BE2C (cell line): ENCODE measurements at regions not wholly inside any gene's neighbourhood (a gene's known extent, or its start where the extent isn't known, plus 50 kb on each side); places are given as distances from the start of the nearest gene placed in this dataset.

Experiments used
- DNase-seq: peaks from one replicate; pipeline ENCODE4 v3.0.0-alpha.2; 2020
- H3K27me3 ChIP-seq: fragments of 250-450 bp; sonication (Bioruptor Pico); 2 replicates; pipeline ENCODE4 v1.5.1; 2020; ENCODE audit warnings: mild to moderate bottlenecking
- H3K36me3 ChIP-seq: fragments of 250-450 bp; sonication (Bioruptor Pico); 2 replicates; pipeline ENCODE4 v1.5.1; 2020; ENCODE audit warnings: mild to moderate bottlenecking
- H3K4me1 ChIP-seq: fragments of 250-450 bp; sonication (Bioruptor Pico); 2 replicates; pipeline ENCODE4 v1.5.1; 2020
- H3K4me3 ChIP-seq: 2 replicates; pipeline ENCODE4 v1.5.1; 2011; ENCODE audit warnings: low read depth, low read length
- H3K9me3 ChIP-seq: fragments of 250-450 bp; sonication (Bioruptor Pico); 2 replicates; pipeline ENCODE4 v1.5.1; 2020
- CTCF ChIP-seq: IDR thresholded peaks from 2 replicates; pipeline ENCODE4 v1.5.1; 2012; ENCODE audit warnings: mild to moderate bottlenecking, low read depth, low read length

- no peaks in the 10 kb centered on the region for H3K4me1 ChIP-seq
- no peak for DNase-seq
- no peaks in the 10 kb centered on the region for H3K9me3 ChIP-seq
- H3K4me3 ChIP-seq, result no peak overlapping the region
- TF ChIP-seq CTCF, result no peak
- H3K36me3 ChIP-seq, result no peaks in the 10 kb centered on the region
- no peaks in the 10 kb centered on the region for H3K27me3 ChIP-seq
Measured at GRCh38 chr3:22209578-22209977, 458.6 kb upstream of the ZNF385D start.

GRCh38 chr3:22210693-22211092 lies 459.7 kb upstream of the ZNF385D start:
- H3K4me3 ChIP-seq, result no peak overlapping the region
- TF ChIP-seq CTCF, result no peak
- no peaks in the 10 kb centered on the region for H3K4me1 ChIP-seq
- H3K36me3 ChIP-seq, result no peaks in the 10 kb centered on the region
- no peaks in the 10 kb centered on the region for H3K9me3 ChIP-seq
- DNase-seq, result no peak
- H3K27me3 ChIP-seq, result no peaks in the 10 kb centered on the region

DNA sequence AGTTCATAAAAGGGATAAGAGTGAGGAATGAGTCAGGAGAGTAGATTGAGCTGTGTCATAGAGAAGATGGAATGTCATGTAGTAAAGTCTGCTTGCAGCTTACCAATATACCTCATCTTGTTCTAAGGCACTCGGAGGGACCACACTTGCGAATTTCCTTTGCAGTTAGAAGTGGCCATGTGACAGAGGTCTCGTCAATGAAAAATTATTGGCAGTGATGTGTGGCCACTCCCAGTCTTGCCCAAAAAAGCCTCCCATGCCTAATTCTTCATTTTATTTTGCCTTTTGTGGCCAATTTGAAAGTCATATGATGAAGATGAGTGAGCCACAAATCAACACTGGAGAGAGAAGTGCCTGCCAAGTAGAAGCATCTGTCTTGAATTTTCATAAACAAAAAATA lies 465.6 kb upstream of the ZNF385D start:
- Histone ChIP-seq H3K4me1 (no peaks in the 10 kb centered on the region), H3K9me3 (no peaks in the 10 kb centered on the region), H3K4me3 (no peak overlapping the region), H3K27me3 (no peaks in the 10 kb centered on the region), H3K36me3 (no peaks in the 10 kb centered on the region)
- no peak for TF ChIP-seq CTCF
- DNase-seq, result no peak

GRCh38 chr3:22225161-22225560 lies 474.2 kb upstream of the ZNF385D start:
- Histone ChIP-seq H3K4me1 (no peaks in the 10 kb centered on the region), H3K9me3 (no peaks in the 10 kb centered on the region), H3K4me3 (no peak overlapping the region), H3K27me3 (no peaks in the 10 kb centered on the region), H3K36me3 (no peaks in the 10 kb centered on the region)
- DNase-seq, result no peak
- TF ChIP-seq CTCF, result no peak

DNA sequence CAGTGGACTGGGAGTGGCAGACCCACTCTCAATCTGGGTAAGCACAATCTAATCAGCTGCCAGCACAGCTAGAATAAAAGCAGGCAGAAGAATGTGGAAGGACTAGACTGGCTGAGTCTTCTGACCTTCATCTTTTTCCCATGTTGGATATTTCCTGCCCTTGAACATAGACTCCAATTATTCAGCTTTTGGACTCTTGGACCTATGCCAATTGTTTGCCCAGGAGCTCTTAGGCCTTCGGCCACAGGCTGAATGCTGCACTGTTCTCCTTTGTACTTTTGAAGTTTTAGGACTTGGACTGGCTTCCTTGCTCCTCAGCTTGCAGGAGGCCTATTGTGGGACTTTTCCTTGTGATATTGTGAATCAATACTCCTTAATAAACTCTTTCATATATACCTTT lies 477.7 kb upstream of the ZNF385D start:
- Histone ChIP-seq H3K9me3 (no peaks in the 10 kb centered on the region), H3K36me3 (no peaks in the 10 kb centered on the region), H3K27me3 (no peaks in the 10 kb centered on the region), H3K4me3 (no peak overlapping the region), H3K4me1 (no peaks in the 10 kb centered on the region)
- DNase-seq, result no peak
- TF ChIP-seq CTCF, result no peak

- Histone ChIP-seq H3K9me3 (no peaks in the 10 kb centered on the region), H3K4me3 (no peak overlapping the region), H3K36me3 (no peaks in the 10 kb centered on the region), H3K4me1 (no peaks in the 10 kb centered on the region), H3K27me3 (no peaks in the 10 kb centered on the region)
- no peak for TF ChIP-seq CTCF
- DNase-seq, result no peak
Measured at GRCh38 chr3:22231061-22231460, 480.1 kb upstream of the ZNF385D start.
